HG03139 (cell line): ENCODE measurements at regions not wholly inside any gene's neighbourhood (a gene's known extent, or its start where the extent isn't known, plus 50 kb on each side); places are given as distances from the start of the nearest gene placed in this dataset.
"Not testable (repeated sequence)": the region's sequence is repeated elsewhere in the genome, so short reads cannot be mapped to it uniquely, and the experiment has no call there.

Experiments
- ATAC-seq: cut with Tn5 transposase; IDR thresholded peaks from one replicate; pipeline ENCODE4 v1.9.1; 2021; ENCODE audit not compliant: unreplicated experiment

GRCh38 chr2:7866825-7867224 lies 815.0 kb upstream of the ID2 start:
- ATAC-seq, result no peak

GRCh38 chr2:7867867-7868266 lies 814.0 kb upstream of the ID2 start:
- ATAC-seq, result no peak

DNA sequence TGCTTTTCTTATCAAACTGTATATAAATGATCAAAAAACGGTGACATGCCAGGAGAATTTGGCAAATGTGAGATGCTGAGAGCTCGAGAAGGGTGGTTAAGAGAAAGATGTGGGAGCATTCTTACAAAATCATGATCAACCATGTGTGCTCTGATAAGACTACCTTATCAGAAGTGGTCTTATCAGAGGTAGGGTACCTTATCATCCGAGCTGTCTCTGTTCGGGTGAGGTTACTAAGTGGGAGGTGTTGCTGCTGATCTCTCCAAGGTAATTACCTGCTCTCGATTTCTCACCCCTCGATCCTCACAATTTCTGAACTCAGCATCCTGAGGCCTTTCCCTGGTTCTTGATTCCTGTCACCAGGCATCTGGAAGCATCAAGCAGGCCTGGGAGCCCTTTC lies 813.0 kb upstream of the ID2 start:
- no peak for ATAC-seq

GRCh38 chr2:7876445-7876844 lies 805.4 kb upstream of the ID2 start:
- not testable (repeated sequence) for ATAC-seq

DNA sequence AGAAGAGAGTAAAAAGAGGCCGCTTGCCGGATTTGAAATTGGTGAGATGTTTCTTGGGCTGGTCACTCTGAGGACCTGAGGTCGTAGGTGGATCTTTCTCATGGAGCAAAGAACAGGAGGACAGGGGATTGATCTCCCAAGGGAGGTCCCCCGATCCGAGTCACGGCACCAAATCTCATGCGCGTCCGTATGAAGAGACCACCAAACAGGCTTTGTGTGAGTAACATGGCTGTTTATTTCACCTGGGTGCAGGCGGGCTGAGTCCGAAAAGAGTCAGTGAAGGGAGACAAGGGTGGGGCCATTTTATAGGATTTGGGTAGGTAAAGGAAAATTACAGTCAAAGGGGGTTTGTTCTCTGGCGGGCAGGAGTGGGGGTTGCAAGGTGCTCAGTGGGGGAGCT lies 803.6 kb upstream of the ID2 start:
- not testable (repeated sequence) for ATAC-seq

DNA sequence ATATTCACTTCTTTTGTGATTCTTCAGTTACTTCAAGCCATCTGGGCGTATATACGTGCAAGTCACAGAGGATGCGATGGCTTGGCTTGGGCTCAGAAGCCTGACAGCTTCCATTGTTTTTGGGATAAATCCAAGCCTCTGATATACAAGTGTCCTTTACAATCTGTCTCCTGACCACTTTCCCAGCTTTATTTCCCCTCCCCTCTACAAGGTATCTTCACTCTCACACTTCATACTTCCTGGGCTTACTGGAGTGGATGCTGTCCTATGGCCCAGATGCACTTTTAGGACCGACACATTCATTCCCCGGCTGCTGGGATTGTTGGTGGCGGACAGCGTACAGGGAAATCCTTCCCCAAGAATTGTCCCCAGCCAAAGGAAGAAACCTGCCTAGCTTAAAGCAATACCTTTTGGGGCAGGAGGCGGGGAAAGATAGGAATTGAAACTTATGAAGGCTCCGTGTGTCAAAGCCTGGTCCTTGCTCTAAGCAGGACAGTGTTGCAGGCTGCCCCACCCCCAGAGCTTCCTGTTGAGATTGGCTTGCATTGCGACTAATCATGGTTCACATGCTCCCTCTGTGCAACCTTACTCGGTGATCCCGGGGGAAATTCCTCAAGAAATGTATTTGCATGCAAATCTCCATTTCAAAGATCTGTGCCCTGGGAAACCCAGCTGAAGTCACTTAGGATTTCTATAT lies 802.9 kb upstream of the ID2 start:
- no peak for ATAC-seq

DNA sequence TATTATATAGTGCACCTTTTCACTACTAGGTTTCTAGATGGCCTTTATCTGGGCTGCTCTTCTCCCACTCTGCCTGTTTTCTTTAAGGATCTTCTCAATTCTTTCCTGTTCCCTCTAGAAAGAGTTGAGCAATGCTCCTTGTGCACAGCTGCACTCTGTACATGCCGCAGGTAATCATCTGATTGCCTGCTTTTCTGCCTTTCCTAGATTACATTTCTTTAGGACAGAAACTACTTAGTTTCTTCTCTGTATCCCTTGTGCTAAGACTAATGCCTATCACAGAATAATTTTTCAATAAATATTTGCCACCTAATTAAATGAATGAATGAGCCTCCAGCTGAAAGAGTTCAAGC lies 802.4 kb upstream of the ID2 start:
- ATAC-seq, result no peak

DNA sequence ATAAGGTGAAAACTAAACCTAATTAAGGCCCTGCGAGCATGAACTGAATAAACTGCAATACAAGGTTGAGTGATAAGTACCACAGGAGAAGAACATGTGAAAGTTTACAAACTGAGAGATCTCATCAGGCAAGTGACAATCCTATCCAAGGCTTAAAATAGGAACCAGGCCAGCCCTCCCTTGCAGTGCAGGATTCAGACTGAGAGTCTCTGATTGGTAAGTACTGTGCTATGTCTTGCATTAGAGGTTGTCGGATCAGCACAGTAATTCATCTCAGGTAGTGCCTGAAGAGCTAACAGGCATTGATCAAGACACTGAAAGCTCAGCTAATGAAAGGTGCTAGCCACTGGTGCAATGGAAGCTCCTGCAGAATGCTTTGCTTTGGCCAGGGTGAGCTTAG lies 801.7 kb upstream of the ID2 start:
- ATAC-seq, result no peak

DNA sequence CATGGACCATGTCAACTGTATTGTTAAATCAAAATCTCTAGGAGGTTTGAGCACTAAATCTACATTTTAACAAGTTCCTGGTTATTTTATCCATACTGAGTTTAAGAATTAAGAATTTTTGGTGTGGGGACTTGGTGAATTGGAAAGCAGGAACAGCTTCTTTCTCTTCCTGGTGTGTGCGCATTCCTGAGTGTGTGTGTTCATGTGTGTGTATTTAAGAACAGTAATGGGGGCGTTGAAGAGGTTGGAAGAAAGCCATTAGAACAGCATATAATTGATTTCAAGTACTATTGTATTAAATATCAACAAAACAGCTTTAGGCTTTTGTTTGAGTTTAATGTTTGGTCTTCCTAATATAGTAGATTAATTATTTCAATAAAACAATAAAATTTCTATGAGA lies 801.3 kb upstream of the ID2 start:
- no peak for ATAC-seq

DNA sequence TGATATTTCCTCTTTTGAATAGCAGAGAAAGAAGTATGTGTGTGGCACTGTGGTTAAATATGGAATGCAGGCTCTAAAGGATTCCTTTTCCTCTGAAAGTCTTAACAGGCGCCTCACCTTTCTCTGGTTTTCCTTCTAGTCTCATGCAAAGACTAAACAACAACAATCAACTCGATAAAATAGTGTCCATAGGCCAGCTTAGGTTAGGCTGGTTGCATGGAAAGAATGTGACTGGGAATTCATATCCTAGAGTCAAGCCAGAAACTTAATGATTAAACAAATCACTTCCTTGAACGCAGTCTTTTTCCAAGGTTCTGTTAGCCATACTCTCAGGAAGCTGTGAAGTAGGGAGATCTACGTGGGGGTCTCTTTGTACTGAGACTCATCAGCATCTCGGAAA lies 800.8 kb upstream of the ID2 start:
- ATAC-seq, result no peak

GRCh38 chr2:7881466-7881865 lies 800.4 kb upstream of the ID2 start:
- no peak for ATAC-seq

DNA sequence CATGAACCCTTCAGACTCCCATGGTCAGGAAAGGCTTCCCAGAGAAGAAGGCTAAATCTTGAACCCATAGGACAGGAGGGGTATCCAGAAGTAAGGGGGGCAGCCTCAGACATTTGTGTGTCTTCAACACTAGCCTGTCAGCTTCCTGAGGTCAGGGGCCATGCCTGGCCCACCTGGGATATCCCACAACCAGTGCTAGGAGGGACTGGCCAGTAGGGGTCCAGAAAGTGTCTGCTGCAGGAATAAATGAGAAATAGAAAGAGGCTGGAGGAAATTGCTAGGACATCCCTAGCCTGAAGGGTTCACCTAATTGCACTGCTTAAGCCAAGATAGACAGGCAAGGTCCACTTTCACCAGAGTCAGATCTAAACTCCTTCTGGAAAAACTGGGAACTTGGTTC lies 799.6 kb upstream of the ID2 start:
- no peak for ATAC-seq

GRCh38 chr2:7884338-7884737 lies 797.5 kb upstream of the ID2 start:
- no peak for ATAC-seq

DNA sequence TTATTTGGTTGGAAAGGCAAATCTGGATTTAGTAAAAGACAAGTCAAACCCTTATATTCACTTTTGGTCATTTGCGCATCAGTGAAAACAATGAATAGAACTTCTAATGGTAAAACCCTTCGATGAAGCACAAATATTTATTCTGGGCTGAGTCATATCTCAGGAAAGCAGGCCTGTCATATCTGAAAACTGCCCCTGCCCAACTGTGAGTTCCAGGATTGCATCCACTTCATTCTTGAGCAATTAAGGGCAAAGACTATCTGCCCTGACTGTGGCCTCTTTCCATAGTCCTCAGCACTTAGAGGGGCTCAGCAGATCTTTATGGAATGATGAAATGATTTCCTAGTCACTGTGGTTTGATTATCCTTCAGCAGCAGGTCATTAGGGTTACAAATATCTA lies 795.2 kb upstream of the ID2 start:
- no peak for ATAC-seq

DNA sequence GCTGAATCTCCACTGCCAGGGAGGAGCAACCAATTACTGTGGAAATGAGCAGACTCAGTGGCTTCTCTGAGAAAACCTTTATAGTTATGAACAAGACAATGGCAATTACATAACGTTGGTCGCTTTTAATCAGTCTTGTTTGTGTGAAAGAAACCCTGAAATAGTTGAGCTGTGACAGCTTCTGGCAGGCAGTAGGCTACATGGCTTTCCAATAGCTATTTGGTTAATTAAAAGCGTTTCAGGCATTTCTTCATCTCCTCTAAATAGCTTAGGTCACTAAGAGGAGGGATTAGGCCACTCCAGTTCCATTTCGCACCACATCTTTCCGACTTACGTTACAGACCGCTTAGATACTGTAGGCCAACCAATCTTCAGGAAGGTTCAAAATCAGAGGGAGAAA lies 794.4 kb upstream of the ID2 start:
- no peak for ATAC-seq

DNA sequence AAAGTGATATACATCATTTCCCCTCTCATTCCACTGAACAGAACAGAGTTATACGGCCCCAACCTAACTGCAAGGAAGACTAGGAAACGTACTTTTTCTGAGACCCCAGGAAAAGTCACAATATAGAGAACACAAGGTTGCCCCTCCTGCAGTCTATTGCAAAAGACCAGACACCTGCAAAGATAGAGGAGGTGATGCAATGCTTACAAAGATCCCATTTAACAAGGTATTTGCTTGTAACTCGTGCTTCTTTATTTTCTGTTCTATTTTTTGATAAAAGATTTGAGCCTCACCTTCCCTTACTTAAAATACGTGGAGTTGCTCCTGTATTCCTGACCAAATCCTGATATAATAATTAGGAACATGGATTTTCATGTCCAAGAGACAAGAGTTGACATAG lies 793.0 kb upstream of the ID2 start:
- no peak for ATAC-seq

GRCh38 chr2:7891312-7891711 lies 790.5 kb upstream of the ID2 start:
- ATAC-seq, result no peak

DNA sequence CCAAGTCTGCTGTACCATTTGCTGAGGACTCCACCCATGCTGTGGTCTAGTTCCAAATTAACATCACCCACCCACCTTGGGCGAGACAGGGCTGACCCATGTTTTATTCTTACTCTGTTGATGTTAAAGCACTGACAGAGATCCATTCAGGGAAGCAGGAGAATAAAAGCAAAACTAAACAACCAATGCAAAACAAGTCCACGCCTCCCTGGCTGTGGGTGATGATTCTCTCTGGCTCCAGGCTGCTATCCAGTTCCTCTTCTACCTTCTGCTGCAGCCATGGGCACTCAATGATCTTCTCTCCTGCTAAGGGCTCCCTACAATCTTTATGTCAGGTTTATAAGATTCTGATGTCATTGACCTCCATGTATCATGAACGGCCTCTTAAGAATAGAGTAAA lies 786.6 kb upstream of the ID2 start:
- ATAC-seq, result no peak

DNA sequence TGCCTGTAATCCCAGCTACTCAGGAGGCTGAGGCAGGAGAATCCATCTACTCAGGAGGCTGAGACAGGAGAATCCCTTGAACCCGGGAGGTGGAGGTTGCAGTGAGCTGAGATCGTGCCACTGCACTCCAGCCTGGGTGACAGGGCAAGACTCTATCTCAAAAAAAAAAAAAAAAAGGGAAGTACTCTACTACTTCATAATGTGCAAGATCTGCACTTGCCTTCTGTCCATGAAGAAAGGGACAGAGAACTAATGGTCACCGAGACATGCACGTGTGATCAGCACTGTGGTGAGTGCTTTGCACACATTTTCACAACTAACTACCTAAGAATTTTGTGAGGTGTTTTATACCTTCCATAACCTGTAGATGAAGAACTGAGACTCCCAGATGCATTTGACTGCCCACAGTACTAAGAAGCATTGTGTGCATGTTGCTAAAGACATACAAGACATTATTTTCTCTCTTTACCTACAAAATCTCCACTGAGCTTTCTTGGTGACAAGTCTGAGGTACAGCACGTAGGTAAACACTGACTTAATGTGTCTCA lies 784.8 kb upstream of the ID2 start:
- ATAC-seq, result no peak

DNA sequence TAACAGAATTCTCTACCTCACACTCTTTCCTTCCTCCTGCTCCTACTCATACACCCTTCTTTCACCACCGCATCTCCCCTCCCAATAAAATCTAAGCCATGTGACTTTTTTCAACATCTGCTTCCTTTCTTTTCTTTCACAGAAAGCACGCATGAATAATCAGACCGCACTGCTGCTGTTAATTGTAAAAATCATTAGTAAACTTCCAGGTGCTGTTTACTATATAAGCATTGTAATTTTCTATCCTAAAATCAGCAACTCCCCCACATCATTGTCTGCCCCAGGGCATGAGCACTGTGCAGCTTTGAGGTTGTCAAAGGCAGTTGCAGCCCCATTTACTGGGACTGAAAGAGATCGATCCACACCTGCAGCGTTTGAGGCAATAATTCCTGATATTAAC lies 782.6 kb upstream of the ID2 start:
- no peak for ATAC-seq

DNA sequence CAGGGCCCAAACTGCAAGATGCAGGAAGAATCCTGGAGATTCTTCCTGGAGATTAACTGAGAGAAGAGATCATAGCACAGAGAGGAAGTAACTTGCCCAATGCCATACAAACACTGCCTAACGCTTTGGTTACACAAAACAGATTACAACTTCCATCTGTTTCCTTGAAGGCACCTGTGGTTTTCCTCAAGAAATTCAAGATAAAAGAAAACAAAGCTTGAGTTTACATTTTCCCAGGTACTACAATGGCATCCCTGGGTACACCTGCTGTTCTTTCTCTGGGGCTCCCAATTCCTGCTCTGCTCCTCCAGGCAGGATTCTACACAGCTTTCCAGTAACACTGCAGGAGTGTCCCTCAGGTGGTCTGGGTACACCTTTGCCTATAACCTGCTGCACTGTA lies 781.9 kb upstream of the ID2 start:
- ATAC-seq, result no peak

DNA sequence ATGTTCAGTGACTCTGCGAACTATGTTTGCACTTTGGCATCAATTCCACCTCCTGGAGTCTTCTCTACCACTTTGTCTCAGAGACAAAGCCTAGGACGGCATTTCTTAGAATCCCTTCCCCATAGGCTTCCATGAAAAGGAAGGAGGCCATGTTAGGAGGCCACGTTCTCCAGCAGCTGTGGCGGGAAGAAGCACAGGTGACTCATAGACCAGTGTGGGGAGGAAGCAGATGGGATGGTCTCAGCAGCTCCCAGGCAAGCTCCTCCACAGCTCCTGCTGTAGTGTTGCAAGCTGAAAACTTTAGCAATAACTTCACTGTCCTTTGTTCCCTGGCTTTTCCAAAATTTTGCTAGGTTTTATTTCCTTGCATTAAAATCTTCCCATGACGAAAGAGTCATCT lies 781.3 kb upstream of the ID2 start:
- no peak for ATAC-seq

DNA sequence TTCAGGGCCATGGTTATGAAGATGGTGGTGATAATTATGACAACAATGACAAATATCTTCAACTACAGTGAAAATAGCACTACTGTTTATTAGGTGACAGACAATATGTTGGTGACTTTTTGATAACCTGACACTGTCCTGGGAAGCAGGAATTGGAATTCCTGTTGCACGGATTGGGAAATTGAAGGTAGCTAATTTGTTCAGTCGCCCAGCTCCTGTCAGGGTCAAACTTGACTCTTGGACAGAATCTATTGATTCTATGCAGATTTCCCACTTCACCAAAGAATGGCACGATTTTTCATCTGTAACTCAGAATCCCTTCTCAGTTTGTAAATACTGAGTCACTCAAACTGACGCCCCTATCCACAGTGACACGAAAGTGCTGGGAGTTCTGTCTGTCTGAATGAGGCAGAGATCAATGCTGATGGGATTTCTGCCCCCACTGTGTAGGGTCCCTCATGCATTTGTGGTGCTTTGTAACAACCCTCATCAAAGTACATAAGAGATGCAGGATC lies 779.5 kb upstream of the ID2 start:
- ATAC-seq, result no peak
